HepG2 (cell line): ENCODE measurements at regions not wholly inside any gene's neighbourhood (a gene's known extent, or its start where the extent isn't known, plus 50 kb on each side); places are given as distances from the start of the nearest gene placed in this dataset.
A peak's percentile ranks its signal among the peaks of the same experiment; 100 is the strongest.

Source experiments
- ATF1 ChIP-seq: IDR thresholded peaks from 2 replicates; pipeline ENCODE4 v1.6.1; 2016; ENCODE audit warnings: mild to moderate bottlenecking, control low read depth
- BRD4 ChIP-seq: sonication (generic); formaldehyde crosslinking; IDR thresholded peaks from 2 replicates; pipeline ENCODE4 v1.4.0; 2020; ENCODE audit warnings: missing genetic modification reagents
- CREB1 ChIP-seq, 2 experiments: fragments of 450-650 bp in 1 of 2; IDR thresholded peaks; 2 replicates each; pipeline ENCODE4 v1.6.1; 2016 to 2017; ENCODE audit warnings: control low read depth in 1 of 2, mild to moderate bottlenecking in 1 of 2, missing compliant biosample characterization in 1 of 2, missing genetic modification characterization in 1 of 2
- EED ChIP-seq: sonication (generic); formaldehyde crosslinking; IDR thresholded peaks from 2 replicates; pipeline ENCODE4 v1.5.0; 2020; ENCODE audit warnings: mild to moderate bottlenecking, missing genetic modification reagents
- ELF1 ChIP-seq: sonication (generic); formaldehyde crosslinking; IDR thresholded peaks from 2 replicates; pipeline ENCODE4 v1.4.0; 2020; ENCODE audit warnings: missing genetic modification reagents
- FOXK1 ChIP-seq: sonication (generic); formaldehyde crosslinking; IDR thresholded peaks from 2 replicates; pipeline ENCODE4 v1.4.0; 2020; ENCODE audit warnings: low read depth, missing genetic modification reagents, borderline replicate concordance
- JUNB ChIP-seq: sonication (generic); formaldehyde crosslinking; IDR thresholded peaks from 2 replicates; pipeline ENCODE4 v1.8.0; 2022; ENCODE audit warnings: missing genetic modification reagents, mild to moderate bottlenecking, borderline replicate concordance
- JUND ChIP-seq: sonication (generic); formaldehyde crosslinking; IDR thresholded peaks from 2 replicates; pipeline ENCODE4 v1.8.0; 2022; ENCODE audit warnings: mild to moderate bottlenecking, missing genetic modification reagents
- LCORL ChIP-seq, 2 experiments: fragments of 450-650 bp in 1 of 2; sonication (generic) in 1 of 2; formaldehyde crosslinking in 1 of 2; IDR thresholded peaks; 2 replicates each; pipeline versions ENCODE4 v1.5.0 to v1.6.1; 2017 to 2020; ENCODE audit warnings: antibody characterized with exemption in 1 of 2, missing genetic modification reagents in 1 of 2
- NFKB2 ChIP-seq: sonication (generic); formaldehyde crosslinking; IDR thresholded peaks from 2 replicates; pipeline ENCODE4 v1.4.0; 2020; ENCODE audit warnings: missing genetic modification reagents, borderline replicate concordance
- NR2C2 ChIP-seq: sonication (generic); formaldehyde crosslinking; IDR thresholded peaks from 2 replicates; pipeline ENCODE4 v1.4.0; 2020; ENCODE audit warnings: missing genetic modification reagents, mild to moderate bottlenecking, moderate library complexity, borderline replicate concordance
- NR2F2 ChIP-seq: IDR thresholded peaks from 2 replicates; pipeline ENCODE4 v1.6.1; 2012; ENCODE audit warnings: low read depth, inconsistent platforms, borderline replicate concordance
- NRL ChIP-seq: sonication (generic); formaldehyde crosslinking; IDR thresholded peaks from 2 replicates; pipeline ENCODE4 v1.5.0; 2020; ENCODE audit warnings: missing genetic modification reagents, mild to moderate bottlenecking, moderate library complexity, borderline replicate concordance
- PHB2 ChIP-seq: fragments of 450-650 bp; IDR thresholded peaks from 2 replicates; pipeline ENCODE4 v1.6.1; 2018; ENCODE audit not compliant: partially characterized antibody
- POGZ ChIP-seq: sonication (generic); formaldehyde crosslinking; IDR thresholded peaks from 2 replicates; pipeline ENCODE4 v1.4.0; 2020; ENCODE audit warnings: mild to moderate bottlenecking, missing genetic modification reagents
- SALL1 ChIP-seq: sonication (generic); formaldehyde crosslinking; IDR thresholded peaks from 2 replicates; pipeline ENCODE4 v1.8.0; 2022; ENCODE audit warnings: mild to moderate bottlenecking, missing genetic modification reagents
- SP4 ChIP-seq: sonication (generic); formaldehyde crosslinking; IDR thresholded peaks from 2 replicates; pipeline ENCODE4 v1.8.1; 2023; ENCODE audit warnings: mild to moderate bottlenecking, missing genetic modification reagents
- THAP11 ChIP-seq: IDR thresholded peaks from 2 replicates; pipeline ENCODE4 v1.6.1; 2016; ENCODE audit warnings: missing biosample characterization, missing genetic modification reagents
- ZBTB21 ChIP-seq: sonication (generic); formaldehyde crosslinking; IDR thresholded peaks from 2 replicates; pipeline ENCODE4 v1.4.0; 2020; ENCODE audit warnings: missing genetic modification reagents
- ZMAT3 ChIP-seq: sonication (generic); formaldehyde crosslinking; conservative IDR thresholded peaks from 2 replicates; pipeline ENCODE4 v1.7.0; 2021; ENCODE audit warnings: missing genetic modification reagents
- ZMYM4 ChIP-seq: sonication (generic); formaldehyde crosslinking; IDR thresholded peaks from 2 replicates; pipeline ENCODE4 v1.8.1; 2023; ENCODE audit warnings: mild to moderate bottlenecking, missing genetic modification reagents
- ZNF333 ChIP-seq: sonication (generic); formaldehyde crosslinking; IDR thresholded peaks from 2 replicates; pipeline ENCODE4 v1.4.0; 2020; ENCODE audit warnings: mild to moderate bottlenecking, missing genetic modification reagents, borderline replicate concordance
- ZNF44 ChIP-seq: sonication (generic); formaldehyde crosslinking; IDR thresholded peaks from 2 replicates; pipeline ENCODE4 v1.5.1; 2020; ENCODE audit warnings: mild to moderate bottlenecking, missing genetic modification reagents
- ZNF768 ChIP-seq: sonication (generic); formaldehyde crosslinking; IDR thresholded peaks from 2 replicates; pipeline ENCODE4 v1.4.0; 2020; ENCODE audit warnings: missing genetic modification reagents
- TF ChIP-seq, protein P1 (sequence below): IDR thresholded peaks from 2 replicates; pipeline ENCODE4 v1.6.1; 2016
- TF ChIP-seq, protein P2 (sequence below): sonication (generic); formaldehyde crosslinking; IDR thresholded peaks from 2 replicates; pipeline ENCODE4 v1.4.0; 2020; ENCODE audit warnings: missing genetic modification reagents

DNA sequence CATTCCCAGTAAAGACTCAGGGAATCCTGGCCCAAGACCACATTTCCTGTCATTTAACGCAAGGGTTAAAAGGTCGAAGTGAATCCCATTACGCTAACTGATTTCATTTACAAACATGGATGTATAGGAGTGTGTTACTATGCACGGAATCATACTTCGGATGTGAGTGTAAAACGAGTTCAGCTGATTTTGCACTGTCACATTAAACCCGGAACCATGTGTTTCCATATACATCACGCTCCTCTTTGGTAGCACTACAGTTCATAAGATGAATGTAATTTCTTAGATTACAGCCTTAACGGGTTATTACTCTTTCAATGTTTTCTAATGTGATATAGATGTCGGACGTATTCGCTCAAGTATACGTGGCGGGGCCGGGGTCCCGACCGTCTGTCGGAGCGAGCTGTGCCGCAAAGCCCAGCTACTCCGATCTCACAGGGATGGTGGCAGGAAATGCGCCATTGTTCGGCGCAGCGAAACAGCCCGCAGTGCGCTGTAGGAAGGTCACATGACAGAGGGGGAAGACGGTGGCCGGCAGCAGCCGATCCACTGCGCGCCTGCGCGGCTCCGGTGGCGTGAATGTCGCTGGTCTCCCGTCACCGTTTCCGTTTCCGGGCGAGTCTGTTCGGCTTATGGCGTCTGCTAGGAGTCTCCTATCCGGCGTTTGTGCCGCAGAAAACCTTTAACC, 97.3 kb downstream of the NPAP1 start (continued):
- TF ChIP-seq, protein P1, sequence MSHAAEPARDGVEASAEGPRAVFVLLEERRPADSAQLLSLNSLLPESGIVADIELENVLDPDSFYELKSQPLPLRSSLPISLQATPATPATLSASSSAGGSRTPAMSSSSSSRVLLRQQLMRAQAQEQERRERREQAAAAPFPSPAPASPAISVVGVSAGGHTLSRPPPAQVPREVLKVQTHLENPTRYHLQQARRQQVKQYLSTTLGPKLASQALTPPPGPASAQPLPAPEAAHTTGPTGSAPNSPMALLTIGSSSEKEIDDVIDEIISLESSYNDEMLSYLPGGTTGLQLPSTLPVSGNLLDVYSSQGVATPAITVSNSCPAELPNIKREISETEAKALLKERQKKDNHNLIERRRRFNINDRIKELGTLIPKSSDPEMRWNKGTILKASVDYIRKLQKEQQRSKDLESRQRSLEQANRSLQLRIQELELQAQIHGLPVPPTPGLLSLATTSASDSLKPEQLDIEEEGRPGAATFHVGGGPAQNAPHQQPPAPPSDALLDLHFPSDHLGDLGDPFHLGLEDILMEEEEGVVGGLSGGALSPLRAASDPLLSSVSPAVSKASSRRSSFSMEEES: 0 out of 2 replicates have a peak, but pooled peaks have one; percentile 27
- TF ChIP-seq CREB1 (IDR thresholded peaks at IDR 0.05): peak; percentile 46; the same call in 1 of the 2 replicates
- no peak for TF ChIP-seq CREB1 (CRISPR knock-in tag; IDR thresholded peaks at IDR 0.05)
- peak; percentile 96 for TF ChIP-seq ZMYM4 (CRISPR knock-in tag)
- TF ChIP-seq ATF1 (CRISPR knock-in tag): peak; percentile 82
- TF ChIP-seq ELF1: peak; percentile 67
- peak; percentile 53; the same call in 1 of the 2 replicates for TF ChIP-seq SALL1 (CRISPR knock-in tag)
- no peak for TF ChIP-seq JUNB (CRISPR knock-in tag)
- peak; percentile 87 for TF ChIP-seq BRD4 (CRISPR knock-in tag)
- 0 out of 2 replicates have a peak, but pooled peaks have one; percentile 27 for TF ChIP-seq NRL
- TF ChIP-seq NR2F2: no peak
- peak; percentile 57; the same call in 1 of the 2 replicates for TF ChIP-seq ZMAT3 (CRISPR knock-in tag)
- no peak for TF ChIP-seq SP4
- TF ChIP-seq ZNF768 (CRISPR knock-in tag): peak; percentile 43; the same call in 1 of the 2 replicates
- peak; percentile 44; the same call in 1 of the 2 replicates for TF ChIP-seq FOXK1 (CRISPR knock-in tag)
- peak; percentile 72 for TF ChIP-seq THAP11
- TF ChIP-seq ZBTB21 (CRISPR knock-in tag): 0 out of 2 replicates have a peak, but pooled peaks have one; percentile 25
- peak; percentile 54; the same call in 1 of the 2 replicates for TF ChIP-seq NFKB2 (CRISPR knock-in tag)
- peak; percentile 85 for TF ChIP-seq NR2C2 (CRISPR knock-in tag)
- TF ChIP-seq JUND (CRISPR knock-in tag): no peak
- peak; percentile 98 for TF ChIP-seq POGZ (CRISPR knock-in tag)
- TF ChIP-seq ZNF333 (CRISPR knock-in tag): 0 out of 2 replicates have a peak, but pooled peaks have one; percentile 45
- TF ChIP-seq, protein P2, sequence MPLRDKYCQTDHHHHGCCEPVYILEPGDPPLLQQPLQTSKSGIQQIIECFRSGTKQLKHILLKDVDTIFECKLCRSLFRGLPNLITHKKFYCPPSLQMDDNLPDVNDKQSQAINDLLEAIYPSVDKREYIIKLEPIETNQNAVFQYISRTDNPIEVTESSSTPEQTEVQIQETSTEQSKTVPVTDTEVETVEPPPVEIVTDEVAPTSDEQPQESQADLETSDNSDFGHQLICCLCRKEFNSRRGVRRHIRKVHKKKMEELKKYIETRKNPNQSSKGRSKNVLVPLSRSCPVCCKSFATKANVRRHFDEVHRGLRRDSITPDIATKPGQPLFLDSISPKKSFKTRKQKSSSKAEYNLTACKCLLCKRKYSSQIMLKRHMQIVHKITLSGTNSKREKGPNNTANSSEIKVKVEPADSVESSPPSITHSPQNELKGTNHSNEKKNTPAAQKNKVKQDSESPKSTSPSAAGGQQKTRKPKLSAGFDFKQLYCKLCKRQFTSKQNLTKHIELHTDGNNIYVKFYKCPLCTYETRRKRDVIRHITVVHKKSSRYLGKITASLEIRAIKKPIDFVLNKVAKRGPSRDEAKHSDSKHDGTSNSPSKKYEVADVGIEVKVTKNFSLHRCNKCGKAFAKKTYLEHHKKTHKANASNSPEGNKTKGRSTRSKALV (CRISPR knock-in tag): no peak
- TF ChIP-seq ZNF44 (CRISPR knock-in tag): no peak
- no peak for TF ChIP-seq LCORL (IDR thresholded peaks at IDR 0.05)
- TF ChIP-seq LCORL (CRISPR knock-in tag; IDR thresholded peaks at IDR 0.05): no peak
- TF ChIP-seq PHB2: no peak
- TF ChIP-seq EED: 0 out of 2 replicates have a peak, but pooled peaks have one; percentile 32
